ENCODE measurements at regions not wholly inside any gene's neighbourhood (a gene's known extent, or its start where the extent isn't known, plus 50 kb on each side); places are given as distances from the start of the nearest gene placed in this dataset.

GRCh38 chr11:115630214-115630613, 126.0 kb upstream of the CADM1 start:
- TF ChIP-seq CTCF (IDR thresholded peaks at IDR 0.05; ENCODE audit: low read depth, low read length) (no peak), EZH2phosphoT487 (IDR thresholded peaks at IDR 0.05; ENCODE audit: low read depth) (no peak)

Measured in OCI-LY3 (cell line).